HG03103 (cell line): ENCODE measurements at regions not wholly inside any gene's neighbourhood (a gene's known extent, or its start where the extent isn't known, plus 50 kb on each side); places are given as distances from the start of the nearest gene placed in this dataset.

Experiments used
- ATAC-seq: cut with Tn5 transposase; IDR thresholded peaks from one replicate; pipeline ENCODE4 v1.9.1; 2021; ENCODE audit warnings: low read depth; ENCODE audit not compliant: unreplicated experiment

DNA sequence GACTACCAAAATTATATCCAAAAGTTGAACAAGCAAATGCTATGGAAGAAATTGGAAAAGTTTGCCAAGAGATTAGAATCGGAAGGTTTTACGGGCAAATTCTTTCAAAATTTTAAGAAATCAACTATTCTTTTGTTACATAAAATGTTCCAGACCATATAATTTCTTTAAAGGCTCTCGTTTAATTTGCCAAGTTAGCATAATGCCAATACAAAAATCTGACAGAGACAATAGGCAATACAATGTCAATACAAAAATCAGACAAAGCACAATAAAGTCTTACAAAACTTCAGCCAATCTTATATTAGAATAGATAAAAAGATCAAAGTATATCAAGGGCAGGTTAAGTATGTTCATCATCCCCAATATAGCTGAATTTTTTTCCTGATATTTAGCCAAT is 224.2 kb downstream of the BCL11A start:
- no peak for ATAC-seq

DNA sequence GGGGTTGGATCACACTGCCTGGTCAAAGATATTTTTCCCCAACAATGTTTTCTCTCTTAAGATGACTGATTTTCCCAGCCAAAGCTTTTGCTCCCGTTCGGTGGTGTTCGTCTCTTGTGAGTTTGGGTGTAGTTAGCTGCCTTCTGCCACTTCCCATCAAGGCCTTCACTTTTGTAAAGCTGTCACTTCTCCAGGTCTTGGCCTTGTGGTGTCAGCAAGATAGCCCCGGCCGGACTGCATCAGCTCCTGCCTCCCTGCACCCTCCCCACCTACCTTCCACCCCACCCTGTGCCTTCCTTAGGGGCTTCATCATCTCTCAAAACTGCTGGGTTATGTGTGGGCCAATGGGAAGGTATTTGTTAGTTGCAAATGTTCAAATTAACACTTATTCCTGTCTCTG is 228.9 kb downstream of the BCL11A start:
- no peak for ATAC-seq

DNA sequence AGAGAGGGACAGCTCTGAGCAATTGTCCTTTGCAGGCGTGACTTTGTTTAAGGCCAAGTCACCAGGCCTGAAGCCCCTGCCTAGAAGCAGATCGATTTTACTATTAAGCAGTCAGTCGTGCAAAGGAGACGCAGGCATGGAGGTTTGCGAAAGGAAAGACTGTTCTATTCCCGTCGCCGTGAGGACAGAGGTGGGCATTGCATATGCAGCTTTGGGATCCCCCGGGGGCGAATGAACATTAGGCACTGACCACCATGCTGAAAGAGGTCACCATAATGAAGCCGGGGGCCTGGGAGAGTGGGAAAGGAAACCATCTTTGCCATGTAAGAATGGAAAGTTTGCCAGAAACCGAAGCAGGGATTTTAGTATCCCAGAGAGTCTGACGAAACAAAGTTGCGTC is 231.6 kb downstream of the BCL11A start:
- no peak for ATAC-seq

DNA sequence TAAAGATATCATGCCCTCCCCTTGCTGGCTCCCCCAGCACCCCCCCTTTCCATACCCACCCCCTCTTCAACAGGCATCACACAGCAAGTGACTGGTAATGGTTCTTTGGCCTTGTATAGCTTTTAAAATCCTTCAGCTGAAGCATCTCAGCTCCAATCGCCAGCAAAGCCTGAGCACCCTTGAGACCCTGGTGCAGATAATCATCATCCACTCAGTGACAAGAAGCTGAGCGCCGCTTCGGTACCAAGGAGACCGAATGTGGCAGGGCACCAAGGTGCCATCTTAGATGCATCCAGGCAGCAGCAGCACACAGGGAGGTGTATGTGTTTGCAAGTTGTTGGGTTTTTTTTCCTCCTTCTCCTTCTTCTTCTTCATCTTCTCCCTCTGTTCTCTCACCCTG is 232.7 kb downstream of the BCL11A start:
- ATAC-seq: no peak

DNA sequence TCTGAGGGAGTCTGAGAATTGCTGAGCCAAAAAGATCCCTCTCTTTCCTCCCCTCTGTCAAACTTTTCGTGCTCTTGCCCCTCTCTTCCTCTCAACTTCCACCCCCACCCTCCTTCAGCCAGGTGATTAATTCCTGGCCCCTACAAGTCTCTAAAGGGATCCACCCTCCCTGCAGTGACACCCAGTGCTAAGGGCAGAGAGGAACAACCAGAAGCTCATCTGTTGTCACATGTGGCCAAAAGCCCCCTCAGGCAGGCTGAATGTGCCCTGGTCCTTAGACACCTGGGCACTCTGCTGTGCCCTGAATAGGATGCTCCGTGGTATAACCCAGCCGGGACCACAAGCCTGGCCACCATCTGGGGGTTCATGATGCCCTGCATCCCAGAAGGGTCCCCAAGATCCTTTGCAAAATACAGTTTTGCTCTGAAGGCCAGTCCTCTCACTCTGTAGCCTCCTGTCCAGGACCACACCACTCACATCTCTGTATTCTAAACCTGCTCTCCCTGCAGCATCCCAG is 234.4 kb downstream of the BCL11A start:
- no peak for ATAC-seq

DNA sequence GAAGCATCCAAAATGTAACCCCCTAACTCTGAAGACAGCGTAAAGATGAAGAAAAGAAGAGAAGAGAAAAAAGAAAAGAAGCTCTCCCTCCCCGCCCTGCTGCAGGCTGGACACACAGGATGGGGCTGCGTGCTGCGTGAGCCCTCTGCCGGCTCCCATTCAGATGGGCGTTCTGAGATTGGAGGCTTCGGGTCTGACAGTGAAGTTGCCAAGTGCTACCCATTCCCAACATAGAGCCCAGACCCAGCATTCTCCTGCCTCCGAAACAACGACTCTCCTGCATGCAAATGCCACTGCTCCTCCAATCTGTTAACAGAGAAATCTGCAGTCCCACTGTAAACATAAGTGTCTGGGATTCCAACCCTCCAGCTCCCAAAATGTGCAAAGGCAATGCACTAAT is 234.9 kb downstream of the BCL11A start:
- no peak for ATAC-seq

DNA sequence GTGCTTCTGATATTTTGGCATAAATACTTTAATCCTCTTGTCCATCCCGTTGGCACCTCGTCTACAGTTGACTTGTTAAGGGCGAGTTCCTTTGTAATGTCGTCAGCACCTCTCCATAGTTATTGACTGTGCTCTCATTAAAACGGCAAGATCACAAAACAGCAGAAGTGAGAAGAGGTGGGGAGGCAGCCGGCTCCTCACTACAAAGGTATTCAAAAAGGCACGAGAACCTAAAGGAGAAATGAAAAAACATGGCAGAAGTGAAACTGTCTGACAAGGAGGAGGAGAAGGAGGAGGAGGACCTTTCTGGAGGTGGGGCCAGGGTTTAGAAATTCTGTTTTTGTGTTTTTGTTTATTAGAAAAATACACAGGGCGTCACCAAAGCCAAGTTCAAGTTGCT is 235.6 kb downstream of the BCL11A start:
- ATAC-seq: peak; percentile 81

DNA sequence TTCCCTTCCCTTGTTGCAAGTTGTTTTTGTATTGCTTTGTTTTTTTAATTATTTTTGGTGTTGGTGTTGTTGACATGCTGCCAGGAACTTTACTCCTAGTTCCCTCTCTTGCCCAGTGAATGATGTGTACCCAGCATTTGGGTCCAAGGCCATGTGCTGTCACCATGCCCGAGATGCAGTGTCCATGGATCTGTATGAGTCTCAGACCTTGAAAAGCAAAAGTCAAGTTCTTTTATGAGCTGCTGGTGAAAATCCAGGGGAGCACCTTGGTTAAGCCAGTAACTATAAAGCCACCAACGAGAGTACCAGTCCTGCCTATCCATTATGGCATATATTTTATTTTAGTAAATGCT is 236.4 kb downstream of the BCL11A start:
- no peak for ATAC-seq

DNA sequence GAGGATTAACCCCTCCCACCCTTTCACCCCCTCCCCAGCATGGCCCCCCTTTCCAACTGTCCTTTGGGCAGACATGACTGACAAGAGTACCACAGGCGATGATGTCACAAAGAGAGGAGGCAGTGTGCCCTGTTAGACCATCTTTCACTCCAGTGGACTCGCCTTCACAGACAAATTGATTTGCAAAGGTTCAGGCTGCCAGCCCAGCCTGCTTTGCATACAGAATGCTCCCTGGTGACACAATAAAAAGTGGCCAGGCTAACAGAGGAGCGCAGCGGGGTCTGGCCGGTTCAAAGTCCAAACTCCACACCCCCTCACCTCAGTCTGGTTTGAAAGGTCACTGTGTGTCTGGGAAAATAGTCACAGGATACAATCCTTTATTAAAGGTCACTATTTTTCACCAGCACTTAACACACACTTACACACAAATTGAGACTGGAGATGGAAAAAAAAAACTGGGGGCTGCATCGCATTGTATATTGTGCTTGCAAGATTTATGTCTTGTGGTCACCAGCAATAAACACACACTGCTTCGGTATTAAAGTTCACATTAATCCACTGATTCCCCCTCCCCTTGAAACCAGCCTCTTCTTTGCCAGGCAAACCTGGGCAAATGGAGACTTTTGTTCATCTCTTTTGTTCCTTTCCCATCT is 236.9 kb downstream of the BCL11A start:
- no peak for ATAC-seq

DNA sequence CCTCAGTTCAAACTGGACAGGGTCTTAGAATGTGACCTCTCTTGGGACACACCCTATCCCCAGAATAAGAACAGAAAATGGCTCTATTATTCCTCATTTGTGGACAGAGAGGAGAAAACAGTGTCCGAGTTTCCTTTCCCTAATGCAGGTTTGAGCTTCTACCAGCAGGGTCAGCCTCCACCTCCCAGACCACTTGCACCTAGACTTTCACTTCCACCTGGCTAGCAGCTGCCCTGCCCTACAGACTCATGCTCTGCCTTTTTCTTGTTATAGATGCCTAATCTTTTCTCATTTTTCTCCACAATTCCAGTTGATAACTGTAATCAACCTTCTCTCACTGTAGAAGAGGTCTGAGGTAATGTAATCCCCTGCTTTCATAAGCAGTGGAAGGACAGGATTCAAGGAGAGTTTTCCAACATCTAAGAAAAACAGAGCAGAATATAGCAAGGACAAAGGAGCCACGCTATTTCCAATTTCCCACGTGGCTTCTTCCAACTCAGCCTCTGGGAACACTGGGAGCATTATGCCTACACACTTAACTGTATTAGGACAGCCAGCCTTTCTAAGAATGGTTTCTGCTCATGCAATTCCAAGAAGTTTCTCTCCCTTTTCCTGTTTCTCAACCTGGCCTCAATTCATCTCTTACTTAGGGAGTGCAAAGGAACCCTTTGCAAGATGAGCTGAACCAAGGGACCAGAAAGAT is 239.8 kb downstream of the BCL11A start:
- ATAC-seq: no peak

DNA sequence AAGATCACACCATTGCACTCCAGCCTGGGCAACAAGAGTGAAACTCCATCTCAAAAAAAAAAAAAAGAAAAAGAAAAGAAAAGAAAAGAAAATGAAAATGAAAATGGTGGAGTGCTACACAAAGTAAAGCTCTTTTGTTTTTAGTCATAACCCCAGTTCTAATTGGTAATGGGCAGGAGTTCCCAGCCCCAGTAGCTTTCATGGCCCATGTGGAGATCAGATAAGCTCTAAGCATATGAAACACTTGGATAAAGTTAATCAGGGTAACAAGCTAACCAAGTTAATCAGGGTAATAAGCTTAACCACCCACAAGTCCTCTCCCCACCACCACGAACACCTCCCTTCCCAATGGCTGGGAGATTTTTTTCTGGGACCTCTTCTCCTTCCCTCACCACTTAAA is 240.8 kb downstream of the BCL11A start:
- peak; percentile 62 for ATAC-seq

DNA sequence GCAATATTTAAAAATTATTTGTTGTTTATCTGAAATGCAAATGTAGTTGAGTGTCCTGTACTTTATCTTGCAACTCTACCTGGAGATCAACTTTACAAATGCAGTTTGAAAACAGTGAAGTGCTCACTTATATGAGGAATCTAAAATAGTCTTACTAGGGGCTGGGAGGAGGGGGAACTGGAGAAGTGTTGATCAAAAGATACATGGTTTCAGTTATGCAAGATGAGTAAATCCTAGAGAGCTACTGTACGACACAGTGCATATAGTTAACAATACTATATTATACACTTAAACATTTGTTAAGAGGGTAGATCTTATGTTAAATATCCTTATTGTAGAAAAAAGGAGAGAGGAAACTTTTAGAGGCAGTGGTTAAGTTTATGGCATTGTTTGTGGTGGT is 241.9 kb downstream of the BCL11A start:
- ATAC-seq: peak; percentile 47

DNA sequence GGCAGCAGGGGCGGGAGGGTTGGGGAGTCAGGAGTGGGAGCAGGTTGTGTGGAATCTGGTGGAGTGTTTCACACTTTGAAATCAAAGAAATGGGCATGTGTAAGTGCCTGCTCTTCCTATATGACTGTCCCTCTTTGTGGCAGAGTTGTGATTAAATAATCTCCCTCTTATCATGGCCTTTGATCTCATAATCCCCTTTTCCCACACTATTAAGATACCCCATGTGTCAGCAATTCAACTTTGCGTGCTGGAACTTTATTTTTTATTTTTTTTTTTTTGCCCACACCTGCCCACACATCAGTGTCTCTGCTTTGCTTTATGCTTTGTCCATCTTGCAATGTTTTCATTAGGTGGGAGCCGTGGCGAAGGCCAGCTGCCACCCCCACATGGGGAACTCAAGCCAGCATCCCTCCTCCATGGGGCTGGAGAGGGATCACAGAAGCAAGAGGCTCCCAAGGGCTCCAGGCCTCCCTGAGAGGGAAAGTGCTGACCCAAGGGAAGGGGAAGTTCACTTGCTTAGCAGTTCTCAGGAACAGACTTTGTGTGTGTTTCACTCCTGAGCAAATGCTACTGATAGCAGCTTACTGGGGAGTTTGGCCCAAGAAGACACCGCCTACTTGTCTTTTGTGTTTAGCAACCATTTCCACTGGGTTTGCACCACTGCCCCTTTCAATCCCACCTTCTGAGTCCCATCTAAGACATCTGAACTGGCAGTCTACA is 243.4 kb downstream of the BCL11A start:
- no peak for ATAC-seq

DNA sequence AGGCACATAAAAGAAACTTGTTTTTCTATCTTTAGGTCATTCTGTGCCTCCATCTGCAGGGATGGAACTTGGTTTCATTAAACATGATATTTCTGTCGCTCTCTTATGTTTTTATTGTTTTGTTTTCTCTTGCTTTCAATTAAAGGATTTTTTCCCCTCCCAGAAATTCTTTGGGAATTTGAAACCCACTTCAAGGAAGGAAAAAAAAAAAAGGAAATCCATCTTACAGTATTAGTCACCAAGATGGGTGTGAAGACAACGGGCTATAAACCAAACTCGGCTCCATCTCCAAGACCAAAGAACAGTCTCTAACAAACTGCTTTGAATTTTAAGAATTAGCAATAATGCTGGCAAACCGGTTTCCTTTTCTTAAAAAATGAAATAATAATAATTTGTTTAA is 244.1 kb downstream of the BCL11A start:
- ATAC-seq: no peak

DNA sequence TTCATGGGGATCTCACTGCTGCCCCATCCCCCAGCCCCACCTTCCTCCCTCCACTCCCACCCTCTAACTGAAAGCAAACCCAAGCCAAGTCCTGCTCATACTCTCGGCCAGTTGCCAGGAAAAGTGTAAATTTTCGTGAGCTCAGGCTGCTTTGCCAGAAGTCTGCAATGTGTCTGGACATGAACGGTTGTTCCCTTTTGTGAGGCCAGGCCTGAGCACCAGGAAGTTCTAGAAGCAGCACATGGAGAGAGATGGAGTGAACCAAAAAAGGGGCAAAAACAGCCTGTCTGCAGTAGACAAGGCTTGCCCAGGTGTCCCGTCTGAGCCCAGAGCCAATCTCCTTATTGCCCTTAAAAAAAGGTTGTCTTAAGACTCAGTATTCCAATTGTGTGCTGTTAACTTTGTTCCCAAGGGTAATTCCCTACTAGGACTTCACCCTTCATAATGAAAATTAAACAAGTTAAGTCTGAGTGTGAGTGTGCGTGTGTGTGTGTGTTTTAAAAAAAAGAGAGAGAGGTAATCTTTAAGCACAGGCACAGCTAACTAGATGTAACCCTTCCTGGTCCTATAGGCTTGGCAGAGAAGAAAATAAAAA is 247.1 kb downstream of the BCL11A start:
- ATAC-seq: no peak

DNA sequence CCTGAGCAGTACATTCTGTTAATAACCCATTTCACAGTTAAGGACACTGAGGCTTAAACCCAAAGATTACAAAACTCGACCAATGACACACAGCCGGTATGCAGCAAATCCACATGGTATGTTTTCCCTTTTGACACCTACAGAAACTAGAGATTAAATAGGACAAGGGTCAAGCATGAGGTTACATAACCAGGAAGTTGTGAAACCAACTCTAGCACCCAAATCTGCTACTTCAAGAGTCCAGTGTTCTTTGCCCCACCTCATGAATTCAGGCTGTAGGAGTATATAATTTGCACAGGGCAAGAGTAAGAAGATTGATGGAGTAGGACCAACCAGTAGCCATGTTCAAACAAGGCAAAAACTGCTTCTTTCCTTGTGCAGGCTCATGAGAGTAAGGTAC is 249.8 kb downstream of the BCL11A start:
- ATAC-seq: no peak

DNA sequence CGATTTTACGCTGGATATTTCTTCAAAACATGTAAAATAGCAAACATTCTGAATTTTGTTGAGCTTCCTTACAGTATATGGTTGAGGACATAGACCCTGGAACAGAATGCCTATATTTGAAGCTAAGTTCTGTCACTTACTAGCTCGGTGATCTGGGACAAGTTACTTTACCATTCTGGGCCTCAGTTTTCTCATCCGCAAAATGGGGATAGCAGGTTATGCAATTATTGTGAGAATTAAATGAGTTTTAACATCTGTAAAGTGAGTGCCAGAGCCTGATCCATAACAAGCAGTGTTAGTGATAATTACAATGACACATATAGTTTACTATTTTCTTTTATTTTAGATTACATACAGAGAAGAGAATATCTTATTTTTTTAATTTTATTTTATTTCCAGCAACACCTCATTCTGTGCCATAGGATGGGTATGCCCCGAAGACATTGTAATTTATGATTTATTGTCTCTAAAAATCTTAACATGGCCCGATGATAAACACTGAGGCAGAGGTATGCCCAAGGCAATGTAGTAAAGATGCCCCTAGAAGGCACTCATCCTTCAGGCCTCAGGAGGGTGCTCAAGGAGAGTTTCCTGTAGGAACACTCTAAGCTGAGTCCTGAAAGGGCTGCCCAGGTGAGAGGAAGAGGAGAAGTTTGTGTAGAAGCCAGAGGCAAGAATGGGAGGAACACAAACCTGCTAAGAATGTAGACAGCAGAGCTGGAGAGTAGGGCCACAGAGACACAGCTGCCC is 250.9 kb downstream of the BCL11A start:
- ATAC-seq: no peak

DNA sequence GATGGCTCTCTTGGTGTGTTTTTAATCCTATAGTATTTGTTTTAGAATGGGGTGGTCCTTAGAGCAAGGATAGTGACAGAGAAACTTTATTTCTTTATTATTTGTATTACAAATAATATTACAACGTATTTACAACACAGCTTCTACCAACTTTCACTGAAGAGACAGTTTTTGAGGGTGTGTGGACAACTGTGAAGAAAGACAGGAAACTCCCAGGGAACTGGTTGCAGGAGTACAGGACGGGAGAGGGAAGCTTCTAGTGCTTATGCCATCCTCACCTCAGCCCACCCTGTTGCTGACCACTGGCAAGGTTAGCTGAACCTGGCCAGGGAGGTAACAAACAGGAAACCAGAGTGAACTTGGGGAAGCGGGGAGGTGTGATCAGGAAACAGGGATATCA is 251.7 kb downstream of the BCL11A start:
- no peak for ATAC-seq

DNA sequence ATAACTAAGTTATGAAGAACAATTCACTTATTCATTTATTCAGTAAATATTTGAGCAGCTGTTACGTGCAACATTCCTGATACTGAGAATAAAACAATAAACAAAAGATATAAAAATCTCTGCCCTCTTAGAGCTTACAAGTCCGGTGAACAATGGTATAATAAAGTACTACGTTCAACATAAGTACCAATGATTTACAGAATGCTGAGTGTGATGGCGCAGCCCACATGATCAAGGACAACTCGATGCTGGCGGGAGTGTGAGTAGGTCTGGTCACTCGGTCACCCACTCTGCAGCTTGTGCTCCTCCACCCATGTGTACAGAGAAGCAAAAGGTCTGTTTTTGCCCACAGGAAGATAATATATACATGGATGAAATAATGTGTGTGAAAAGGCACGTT is 254.3 kb downstream of the BCL11A start:
- no peak for ATAC-seq

DNA sequence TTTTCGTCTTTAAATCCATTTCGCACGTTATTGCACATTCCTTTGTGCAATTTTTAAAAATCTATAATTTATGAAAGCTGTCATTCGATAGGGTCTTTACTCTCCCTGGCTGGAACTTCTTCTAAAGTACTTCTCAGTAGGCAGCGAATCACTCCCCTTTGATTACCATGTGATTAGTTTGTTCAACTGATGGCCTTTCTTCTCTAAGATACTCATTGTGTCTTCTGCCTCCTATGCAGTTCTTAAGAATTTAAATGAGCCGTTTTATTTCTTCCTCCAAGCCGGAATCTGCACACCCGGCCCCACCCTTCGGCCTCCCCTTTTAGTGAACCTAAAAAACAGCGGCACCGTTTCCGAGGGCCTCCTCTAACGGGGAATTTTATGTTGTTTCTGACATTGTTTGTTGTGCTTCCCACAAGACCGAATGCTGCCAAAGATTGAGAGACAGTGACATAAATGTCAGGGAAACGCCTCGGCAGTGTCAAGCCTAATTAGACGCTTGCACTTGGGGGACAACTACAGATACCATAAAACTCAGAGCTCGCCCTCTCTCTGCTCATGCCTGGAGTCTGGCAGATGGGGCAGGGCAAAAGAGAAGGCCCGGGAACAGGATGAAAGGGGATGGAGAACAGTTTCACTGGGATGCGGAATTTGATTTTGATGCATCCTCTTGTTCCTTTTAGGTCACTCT is 255.3 kb downstream of the BCL11A start:
- ATAC-seq: no peak
